ENCODE measurements at regions not wholly inside any gene's neighbourhood (a gene's known extent, or its start where the extent isn't known, plus 50 kb on each side); places are given as distances from the start of the nearest gene placed in this dataset.
A peak's percentile ranks its signal among the peaks of the same experiment; 100 is the strongest.

- DNase-seq (ENCODE audit: low read depth, low spot score) (peak; percentile 7), FAIRE-seq (no peak)
- Histone ChIP-seq H2AFZ (ENCODE audit: low read depth, low read length) (peak overlapping the region; percentile 12), H3K9ac (replicated peaks; ENCODE audit: extremely low read depth, insufficient read depth, low read length) (no peak overlapping the region), H3K27ac (ENCODE audit: insufficient read depth, low read depth, low read length) (no peak overlapping the region), H3K4me2 (ENCODE audit: insufficient read depth, low read length) (no peak overlapping the region), H3K36me3 (ENCODE audit: control insufficient read depth in 2 of 2, extremely low read depth in 1 of 2, insufficient read depth in 2 of 2, low read length in 2 of 2) (no peaks in the 10 kb centered on the region), H3K79me2 (ENCODE audit: control insufficient read depth, insufficient read depth, low read length) (no peaks in the 10 kb centered on the region), H3K9me1 (replicated peaks; ENCODE audit: control insufficient read depth, extremely low read depth, insufficient read depth, low read length) (no peaks in the 10 kb centered on the region), H3K4me3 (replicated peaks in 1 of 3; ENCODE audit: insufficient read depth in 1 of 3, low read depth in 1 of 3, low read length in 3 of 3) (no peak overlapping the region), H3K9me3 (replicated peaks; ENCODE audit: control insufficient read depth, insufficient read depth, low read length) (no peaks in the 10 kb centered on the region), H4K20me1 (replicated peaks; ENCODE audit: control insufficient read depth, extremely low read depth, insufficient read depth, low read length) (no peaks in the 10 kb centered on the region), H3K27me3 (ENCODE audit: control insufficient read depth in 2 of 2, insufficient read depth in 2 of 2, low read length in 2 of 2) (peaks cover 0 to 7% of the 10 kb centered on the region in 2 experiments), H3K4me1 (ENCODE audit: control insufficient read depth, extremely low read depth, insufficient read depth, low read length) (peaks cover 8% of the 10 kb centered on the region)
- no TSS peak for BruUV-seq (replicated peaks)
- intact Hi-C loops (cut with micrococcal nuclease) = no loop called here
- dilution Hi-C loops (cut with MboI; ENCODE audit: extremely low pct_ligation_motif_present, low sequenced_read_pairs) = no loop called here
- POLR2A ChIA-PET = no interaction called here
- no peak for TF ChIP-seq JUN (IDR thresholded peaks at IDR 0.05; ENCODE audit: borderline replicate concordance, insufficient read depth, insufficient read length, low read depth)
- CTCF ChIA-PET = no interaction called here
Measured at GRCh38 chr3:188019727-188020126, 134.2 kb upstream of the LPP start.

- no peak overlapping the region for H3K4me2 ChIP-seq (ENCODE audit: insufficient read depth, low read length)
- peak overlapping the region; percentile 73 for H2AFZ ChIP-seq (ENCODE audit: low read depth, low read length)
- intact Hi-C loops (cut with micrococcal nuclease) = no loop called here
- no peak overlapping the region for H3K27ac ChIP-seq (ENCODE audit: insufficient read depth, low read depth, low read length)
- FAIRE-seq (no peak), DNase-seq (ENCODE audit: low read depth, low spot score) (no peak)
- no peak overlapping the region for H3K4me3 ChIP-seq (replicated peaks in 1 of 3; ENCODE audit: insufficient read depth in 1 of 3, low read depth in 1 of 3, low read length in 3 of 3)
- no peaks in the 10 kb centered on the region for H3K9me3 ChIP-seq (replicated peaks; ENCODE audit: control insufficient read depth, insufficient read depth, low read length)
- no peaks in the 10 kb centered on the region for H4K20me1 ChIP-seq (replicated peaks; ENCODE audit: control insufficient read depth, extremely low read depth, insufficient read depth, low read length)
- H3K27me3 ChIP-seq (ENCODE audit: control insufficient read depth in 2 of 2, insufficient read depth in 2 of 2, low read length in 2 of 2) = peaks cover 0 to 7% of the 10 kb centered on the region in 2 experiments
- no peak for TF ChIP-seq CTCF (IDR thresholded peaks at IDR 0.05; ENCODE audit: extremely low read depth in 1 of 2, insufficient read depth in 1 of 2, low read depth in 1 of 2, low read length in 2 of 2)
- TF ChIP-seq FOS (IDR thresholded peaks at IDR 0.05; ENCODE audit: borderline replicate concordance, insufficient read depth, low read length) = no peak
- no peak for TF ChIP-seq MAX (IDR thresholded peaks at IDR 0.05; ENCODE audit: insufficient read depth, insufficient read length)
- no peak for TF ChIP-seq GATA2 (IDR thresholded peaks at IDR 0.05; ENCODE audit: insufficient read depth, insufficient read length, low read depth, low read length)
- no peak for TF ChIP-seq EZH2 (IDR thresholded peaks at IDR 0.05; ENCODE audit: borderline replicate concordance, low read depth, low read length, severe bottlenecking)
- TF ChIP-seq POLR2AphosphoS5 (IDR thresholded peaks at IDR 0.05; ENCODE audit: insufficient read depth, low read depth, low read length) = no peak
- no peak for TF ChIP-seq JUN (IDR thresholded peaks at IDR 0.05; ENCODE audit: borderline replicate concordance, insufficient read depth, insufficient read length, low read depth)
- no peak for TF ChIP-seq POLR2A (IDR thresholded peaks at IDR 0.05; ENCODE audit: low read depth, low read length)
- no peak for TF ChIP-seq MYC (IDR thresholded peaks at IDR 0.05; ENCODE audit: low read depth, low read length)
- peaks cover 8% of the 10 kb centered on the region for H3K4me1 ChIP-seq (ENCODE audit: control insufficient read depth, extremely low read depth, insufficient read depth, low read length)
- H3K9me1 ChIP-seq (replicated peaks; ENCODE audit: control insufficient read depth, extremely low read depth, insufficient read depth, low read length) = no peaks in the 10 kb centered on the region
- BruUV-seq (replicated peaks) = no TSS peak
- CTCF ChIA-PET = interaction anchor here (1.0 to 1.8 kb wide), 2 partner anchors 9 to 14 kb away, joined by 4 to 5 read pairs; no protein-coding TSS in a partner anchor
- no peak overlapping the region for H3K9ac ChIP-seq (replicated peaks; ENCODE audit: extremely low read depth, insufficient read depth, low read length)
- no peaks in the 10 kb centered on the region for H3K79me2 ChIP-seq (ENCODE audit: control insufficient read depth, insufficient read depth, low read length)
- no peaks in the 10 kb centered on the region for H3K36me3 ChIP-seq (ENCODE audit: control insufficient read depth in 2 of 2, extremely low read depth in 1 of 2, insufficient read depth in 2 of 2, low read length in 2 of 2)
- POLR2A ChIA-PET = no interaction called here
- dilution Hi-C loops (cut with MboI; ENCODE audit: extremely low pct_ligation_motif_present, low sequenced_read_pairs) = no loop called here
Measured at GRCh38 chr3:188021041-188021440, 132.9 kb upstream of the LPP start.
